Neural progenitor cell (in vitro differentiated cells): ENCODE measurements at regions not wholly inside any gene's neighbourhood (a gene's known extent, or its start where the extent isn't known, plus 50 kb on each side); places are given as distances from the start of the nearest gene placed in this dataset.
"Not testable (repeated sequence)": the region's sequence is repeated elsewhere in the genome, so short reads cannot be mapped to it uniquely, and the experiment has no call there.

Source experiments
- CTCF ChIP-seq: fragments of 200-600 bp; sonication (generic); IDR thresholded peaks from 2 replicates; pipeline ENCODE4 v1.5.1; 2017; ENCODE audit warnings: antibody characterized with exemption, mild to moderate bottlenecking
- EZH2phosphoT487 ChIP-seq: fragments of 200-600 bp; sonication (generic); IDR thresholded peaks from 2 replicates; pipeline ENCODE4 v1.6.1; 2017; ENCODE audit warnings: antibody characterized with exemption

- TF ChIP-seq EZH2phosphoT487, CTCF: not testable (repeated sequence)
These were observed 157.6 kb upstream of the HEY2 start for GRCh38 chr6:125591796-125592195.
